H1 (cell line): ENCODE measurements at regions not wholly inside any gene's neighbourhood (a gene's known extent, or its start where the extent isn't known, plus 50 kb on each side); places are given as distances from the start of the nearest gene placed in this dataset.

Source experiments
- CTCF ChIA-PET: fragments of 300-600 bp; sonication (Branson Sonifier 250); formaldehyde crosslinking; loops from one replicate; lab custom pipeline; 2021; ENCODE audit not compliant: partially characterized antibody; lab: Charles Lee
- POLR2A ChIA-PET: fragments of 300-600 bp; sonication (Branson Sonifier 250); formaldehyde crosslinking; loops from one replicate; lab custom pipeline; 2021; ENCODE audit warnings: inconsistent platforms; ENCODE audit not compliant: partially characterized antibody; lab: Charles Lee
- DNase-seq, 2 experiments: peaks; one replicate each; pipeline versions ENCODE4 v3.0.0 to v3.0.0-alpha.2; 2010 to 2022; ENCODE audit warnings: low spot score in 2 of 2, low read depth in 1 of 2, mixed read lengths in 1 of 2
- FAIRE-seq: peaks from 2 replicates; lab custom pipeline; 2011; peaks lifted over from hg19 to GRCh38; lab: Jason Lieb, UNC
- H2AFZ ChIP-seq: 2 replicates; pipeline ENCODE4 v1.8.1; 2012; ENCODE audit warnings: low read length, inconsistent platforms
- H2AK5ac ChIP-seq: 2 replicates; pipeline ENCODE4 v1.6.1; 2013; ENCODE audit warnings: low read depth, low read length
- H2BK120ac ChIP-seq: replicated peaks from 2 replicates; pipeline ENCODE3; 2013; ENCODE audit warnings: low read depth, low read length, inconsistent platforms
- H2BK12ac ChIP-seq: 2 replicates; pipeline ENCODE4 v1.6.1; 2013; ENCODE audit warnings: low read depth, low read length
- H2BK15ac ChIP-seq: 2 replicates; pipeline ENCODE4 v1.6.1; 2013; ENCODE audit warnings: low read length
- H2BK20ac ChIP-seq: 2 replicates; pipeline ENCODE4 v1.6.1; 2013; ENCODE audit warnings: low read length
- H2BK5ac ChIP-seq: 2 replicates; pipeline ENCODE4 v1.6.1; 2013; ENCODE audit warnings: low read depth, low read length
- H3K14ac ChIP-seq: 2 replicates; pipeline ENCODE4 v1.6.1; 2013; ENCODE audit warnings: inconsistent platforms; ENCODE audit not compliant: insufficient read length
- H3K18ac ChIP-seq: 2 replicates; pipeline ENCODE4 v1.6.1; 2013; ENCODE audit warnings: low read length; ENCODE audit errors: extremely low read depth
- H3K23ac ChIP-seq: 2 replicates; pipeline ENCODE4 v1.6.1; 2013; ENCODE audit warnings: inconsistent platforms; ENCODE audit not compliant: insufficient read length
- H3K23me2 ChIP-seq: 2 replicates; pipeline ENCODE4 v1.6.1; 2013; ENCODE audit warnings: low read depth, low read length
- H3K27ac ChIP-seq: 2 replicates; pipeline ENCODE4 v1.6.1; 2011; ENCODE audit warnings: low read depth, low read length, inconsistent platforms
- H3K27me3 ChIP-seq, 4 experiments: replicated peaks in 1 of 4; 1 replicate in 1 of 4; 2 replicates in 3 of 4; pipeline versions ENCODE4 v1.6.1 to v1.8.1; 2011 to 2013; ENCODE audit warnings: low read length in 3 of 4, mild to moderate bottlenecking in 3 of 4, inconsistent platforms in 2 of 4, mixed read lengths in 2 of 4, moderate library complexity in 1 of 4; ENCODE audit not compliant: control insufficient read depth in 3 of 4, insufficient read depth in 3 of 4; ENCODE audit errors: extremely low read depth in 1 of 4
- H3K36me3 ChIP-seq, 4 experiments: 2 replicates each; pipeline versions ENCODE4 v1.6.1 to v1.8.1; 2011 to 2013; ENCODE audit warnings: mild to moderate bottlenecking in 4 of 4, low read length in 3 of 4, moderate library complexity in 2 of 4, control low read depth in 1 of 4, inconsistent platforms in 1 of 4; ENCODE audit not compliant: insufficient read depth in 4 of 4, control insufficient read depth in 2 of 4
- H3K4ac ChIP-seq: replicated peaks from 2 replicates; pipeline ENCODE3; 2013; ENCODE audit warnings: low read length, low read depth, mixed read lengths, inconsistent platforms; ENCODE audit not compliant: insufficient read length
- H3K4me1 ChIP-seq, 4 experiments: replicated peaks in 1 of 4; 1 replicate in 1 of 4; 2 replicates in 3 of 4; pipeline versions ENCODE4 v1.6.1 to v1.8.1; 2011 to 2013; ENCODE audit warnings: low read length in 3 of 4, inconsistent platforms in 2 of 4, mixed read lengths in 1 of 4; ENCODE audit not compliant: insufficient read depth in 4 of 4, control insufficient read depth in 3 of 4
- H3K4me2 ChIP-seq, 2 experiments: 2 replicates each; pipeline versions ENCODE4 v1.6.1 to v1.8.1; 2011 to 2013; ENCODE audit warnings: low read depth in 2 of 2, low read length in 2 of 2, control low read depth in 1 of 2, inconsistent platforms in 1 of 2, mild to moderate bottlenecking in 1 of 2; ENCODE audit not compliant: insufficient read depth in 1 of 2
- H3K4me3 ChIP-seq, 4 experiments: fragments of 200-600, 300-600 bp in 1 of 4; sonication (generic), shearing (Covaris generic), sonication (Bioruptor Twin) in 1 of 4; 2 replicates each; pipeline versions ENCODE4 v1.5.1 to v1.8.1; 2011 to 2016; ENCODE audit warnings: low read length in 4 of 4, low read depth in 3 of 4, control low read depth in 2 of 4, inconsistent platforms in 2 of 4, mild to moderate bottlenecking in 2 of 4, mixed read lengths in 1 of 4, moderate library complexity in 1 of 4; ENCODE audit not compliant: insufficient read depth in 2 of 4; ENCODE audit errors: extremely low read depth in 1 of 4
- H3K56ac ChIP-seq: replicated peaks from 2 replicates; pipeline ENCODE3; 2013; ENCODE audit warnings: low read depth, mild to moderate bottlenecking, mixed read lengths, low read length, inconsistent platforms; ENCODE audit not compliant: insufficient read length
- H3K79me1 ChIP-seq: 2 replicates; pipeline ENCODE4 v1.6.1; 2013; ENCODE audit warnings: low read depth, low read length, control low read depth
- H3K79me2 ChIP-seq, 2 experiments: 2 replicates each; pipeline versions ENCODE4 v1.6.1 to v1.8.1; 2012 to 2013; ENCODE audit warnings: low read length in 2 of 2, mild to moderate bottlenecking in 2 of 2, inconsistent platforms in 1 of 2; ENCODE audit not compliant: insufficient read depth in 2 of 2, control insufficient read depth in 1 of 2
- H3K9ac ChIP-seq, 4 experiments: replicated peaks in 1 of 4; 1 replicate in 1 of 4; 2 replicates in 3 of 4; pipeline versions ENCODE4 v1.6.1 to v1.8.1; 2011 to 2013; ENCODE audit warnings: low read depth in 3 of 4, low read length in 3 of 4, control low read depth in 2 of 4, mild to moderate bottlenecking in 2 of 4, moderate library complexity in 2 of 4, inconsistent platforms in 1 of 4; ENCODE audit errors: extremely low read depth in 1 of 4
- H3K9me3 ChIP-seq, 2 experiments: 2 replicates each; pipeline versions ENCODE4 v1.6.1 to v1.8.1; 2012 to 2013; ENCODE audit warnings: mild to moderate bottlenecking in 2 of 2, moderate library complexity in 2 of 2, control low read depth in 1 of 2, inconsistent platforms in 1 of 2, low read depth in 1 of 2, low read length in 1 of 2, mixed read lengths in 1 of 2; ENCODE audit not compliant: insufficient read depth in 2 of 2
- H4K20me1 ChIP-seq, 2 experiments: replicated peaks in 1 of 2; 2 replicates each; pipeline versions ENCODE3 to v1.8.1; 2011 to 2013; ENCODE audit warnings: inconsistent platforms in 2 of 2, low read length in 2 of 2, mild to moderate bottlenecking in 1 of 2; ENCODE audit not compliant: insufficient read depth in 2 of 2, control insufficient read depth in 1 of 2
- H4K5ac ChIP-seq: 2 replicates; pipeline ENCODE4 v1.6.1; 2013; ENCODE audit warnings: low read length, low read depth, mixed read lengths, inconsistent platforms; ENCODE audit not compliant: insufficient read length
- H4K8ac ChIP-seq: 2 replicates; pipeline ENCODE4 v1.8.0; 2013; ENCODE audit warnings: mild to moderate bottlenecking, moderate library complexity, low read length, inconsistent platforms; ENCODE audit not compliant: insufficient read depth; ENCODE audit errors: extremely low read depth
- H4K91ac ChIP-seq: replicated peaks from 2 replicates; pipeline ENCODE3; 2013; ENCODE audit warnings: low read length, mixed read lengths, inconsistent platforms; ENCODE audit not compliant: insufficient read length
- ASH2L ChIP-seq: fragments of 200-600, 300-600 bp; sonication (generic); IDR thresholded peaks from one replicate; pipeline ENCODE4 v1.7.1; 2017; ENCODE audit warnings: low read length
- ATF2 ChIP-seq: IDR thresholded peaks from 2 replicates; pipeline ENCODE4 v1.6.1; 2012; ENCODE audit warnings: low read length, inconsistent platforms
- CTBP2 ChIP-seq: IDR thresholded peaks from 2 replicates; pipeline ENCODE4 v1.7.0; 2011; ENCODE audit warnings: borderline replicate concordance, mild to moderate bottlenecking, moderate library complexity, mixed read lengths, low read length; ENCODE audit not compliant: insufficient read depth, insufficient read length
- JUN ChIP-seq: IDR thresholded peaks from 2 replicates; pipeline ENCODE4 v1.6.1; 2011; ENCODE audit warnings: low read depth, mild to moderate bottlenecking, improper control_type of control experiment, low read length
- MAFK ChIP-seq: IDR thresholded peaks from 2 replicates; pipeline ENCODE4 v1.6.1; 2012; ENCODE audit warnings: low read depth, mild to moderate bottlenecking, improper control_type of control experiment, low read length
- NRF1 ChIP-seq: IDR thresholded peaks from 2 replicates; pipeline ENCODE4 v1.6.1; 2011; ENCODE audit warnings: mild to moderate bottlenecking, low read depth, low read length, improper control_type of control experiment
- PHF8 ChIP-seq: fragments of 200-600 bp; sonication (generic); conservative IDR thresholded peaks from 2 replicates; pipeline ENCODE4 v1.7.1; 2012; ENCODE audit warnings: low read depth, mild to moderate bottlenecking, inconsistent platforms, low read length, moderate library complexity
- SAP30 ChIP-seq: fragments of 300-600 bp; sonication (generic); IDR thresholded peaks from 2 replicates; pipeline ENCODE4 v1.7.1; 2012; ENCODE audit warnings: low read length, moderate library complexity, mild to moderate bottlenecking, inconsistent platforms; ENCODE audit not compliant: insufficient read depth, insufficient replicate concordance
- SIRT6 ChIP-seq: IDR thresholded peaks from one replicate; pipeline ENCODE4 v1.7.1; 2012; ENCODE audit warnings: low read length, inconsistent platforms
- TEAD4 ChIP-seq: IDR thresholded peaks from 2 replicates; pipeline ENCODE4 v1.6.1; 2012; ENCODE audit warnings: low read depth, low read length, inconsistent platforms, mixed read lengths
- YY1 ChIP-seq: IDR thresholded peaks from 2 replicates; pipeline ENCODE4 v1.6.1; 2011; ENCODE audit warnings: low read depth, mild to moderate bottlenecking, low read length
- WGBS, 2 experiments: shearing (Covaris generic) in 1 of 2; methylation state at CpG; one replicate each; pipeline versions ENCODE4 v1.1.6 to v1.1.7; 2013 to 2015; ENCODE audit warnings: low lambda C conversion rate in 2 of 2, mixed read lengths in 2 of 2, inconsistent platforms in 1 of 2, low coverage in 1 of 2, missing lambda C conversion rate in 1 of 2; ENCODE audit not compliant: insufficient replicate concordance in 2 of 2, insufficient coverage in 1 of 2, insufficient read length in 1 of 2; ENCODE audit errors: extremely low coverage in 1 of 2, missing lambda C conversion rate in 1 of 2; 5-methylcytosine and 5-hydroxymethylcytosine counted together

GRCh38 chr13:90276216-90276615 is 1071.3 kb upstream of the MIR17HG start:
- no peak overlapping the region for H4K5ac ChIP-seq
- H3K4ac ChIP-seq = no peak overlapping the region
- H2BK15ac ChIP-seq = no peak overlapping the region
- H3K79me2 ChIP-seq = no peaks in the 10 kb centered on the region
- 100% methylated on average over 1 of the region's 1 CpG; no CpG with 5 or more reads in 1 of the 2 experiments for WGBS, 2 experiments
- no peak overlapping the region for H3K4me3 ChIP-seq
- H2BK5ac ChIP-seq = no peak overlapping the region
- H4K91ac ChIP-seq = no peak overlapping the region
- H3K79me1 ChIP-seq = no peaks in the 10 kb centered on the region
- no peak overlapping the region for H2AFZ ChIP-seq
- H3K9ac ChIP-seq = no peak overlapping the region
- no peaks in the 10 kb centered on the region for H4K20me1 ChIP-seq
- H2BK20ac ChIP-seq = no peak overlapping the region
- no peaks in the 10 kb centered on the region for H3K36me3 ChIP-seq
- no peak overlapping the region for H4K8ac ChIP-seq
- CTCF ChIA-PET = interaction anchor here (0.6 kb wide), 1 partner anchor 555 kb away, joined by 3 read pairs; no protein-coding TSS in a partner anchor
- no peak for FAIRE-seq
- no peak overlapping the region for H3K27ac ChIP-seq
- H3K23me2 ChIP-seq = no peaks in the 10 kb centered on the region
- H3K27me3 ChIP-seq = no peaks in the 10 kb centered on the region
- no peak overlapping the region for H3K23ac ChIP-seq
- H3K18ac ChIP-seq = no peak overlapping the region
- H3K4me1 ChIP-seq = no peaks in the 10 kb centered on the region
- no peak overlapping the region for H3K4me2 ChIP-seq
- no peak overlapping the region for H2AK5ac ChIP-seq
- no peaks in the 10 kb centered on the region for H3K9me3 ChIP-seq
- no peak for DNase-seq
- H2BK120ac ChIP-seq = no peak overlapping the region
- no peak overlapping the region for H3K14ac ChIP-seq
- H3K56ac ChIP-seq = no peak overlapping the region
- POLR2A ChIA-PET = no interaction called here
- H2BK12ac ChIP-seq = no peak overlapping the region
- TF ChIP-seq MAFK (no peak), PHF8 (no peak), ATF2 (no peak), SIRT6 (no peak), JUN (no peak), ASH2L (no peak), NRF1 (no peak), TEAD4 (no peak), CTBP2 (no peak), SAP30 (no peak), YY1 (no peak)
